ENCODE measurements at regions not wholly inside any gene's neighbourhood (a gene's known extent, or its start where the extent isn't known, plus 50 kb on each side); places are given as distances from the start of the nearest gene placed in this dataset.

- Histone ChIP-seq H3K9me3 (no peaks in the 10 kb centered on the region), H3K4me3 (no peak overlapping the region), H3K4me1 (no peaks in the 10 kb centered on the region), H3K27ac (no peak overlapping the region), H3K27me3 (no peaks in the 10 kb centered on the region), H3K36me3 (no peaks in the 10 kb centered on the region)
- DNase-seq = no peak
- TF ChIP-seq CTCF (IDR thresholded peaks at IDR 0.05) (no peak), POLR2A (IDR thresholded peaks at IDR 0.05) (no peak)
Measured at GRCh38 chr10:80751940-80752339, 214.2 kb downstream of the SH2D4B start.

DNA sequence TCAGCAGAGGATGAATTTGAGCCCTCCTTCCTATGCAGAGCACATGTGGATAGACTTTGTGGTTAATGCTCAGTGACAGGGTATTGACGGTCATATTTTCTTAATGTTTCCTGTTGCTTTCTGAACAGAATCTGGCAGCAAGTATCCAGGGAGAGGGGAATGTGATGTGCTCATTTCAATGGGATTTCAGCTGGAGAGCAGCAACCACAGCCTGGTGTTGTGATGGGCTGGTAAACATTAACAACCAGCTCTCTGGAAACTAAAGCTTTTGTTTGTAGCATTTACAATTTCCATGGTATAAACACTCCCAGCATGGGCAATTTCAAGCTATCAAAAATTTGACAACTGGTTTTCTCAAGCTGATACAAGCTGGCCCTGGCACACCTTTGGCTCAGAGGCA, 215.9 kb downstream of the SH2D4B start:
- H3K36me3 ChIP-seq = no peaks in the 10 kb centered on the region
- no peak for TF ChIP-seq POLR2A (IDR thresholded peaks at IDR 0.05)
- no peak for TF ChIP-seq CTCF (IDR thresholded peaks at IDR 0.05)
- no peaks in the 10 kb centered on the region for H3K9me3 ChIP-seq
- H3K4me1 ChIP-seq = no peaks in the 10 kb centered on the region
- H3K27me3 ChIP-seq = no peaks in the 10 kb centered on the region
- no peak overlapping the region for H3K27ac ChIP-seq
- DNase-seq = no peak
- no peak overlapping the region for H3K4me3 ChIP-seq

- no peak overlapping the region for H3K4me3 ChIP-seq
- H3K27ac ChIP-seq = no peak overlapping the region
- TF ChIP-seq CTCF (IDR thresholded peaks at IDR 0.05) (no peak), POLR2A (IDR thresholded peaks at IDR 0.05) (no peak)
- H3K36me3 ChIP-seq = no peaks in the 10 kb centered on the region
- H3K4me1 ChIP-seq = no peaks in the 10 kb centered on the region
- H3K27me3 ChIP-seq = no peaks in the 10 kb centered on the region
- H3K9me3 ChIP-seq = no peaks in the 10 kb centered on the region
- no peak for DNase-seq
Measured at GRCh38 chr10:80755893-80756292, 218.2 kb downstream of the SH2D4B start.

- Histone ChIP-seq H3K27me3 (no peaks in the 10 kb centered on the region), H3K9me3 (no peaks in the 10 kb centered on the region), H3K4me3 (no peak overlapping the region), H3K27ac (no peak overlapping the region), H3K36me3 (no peaks in the 10 kb centered on the region), H3K4me1 (no peaks in the 10 kb centered on the region)
- no peak for TF ChIP-seq POLR2A (IDR thresholded peaks at IDR 0.05)
- TF ChIP-seq CTCF (IDR thresholded peaks at IDR 0.05) = no peak
- no peak for DNase-seq
Measured at GRCh38 chr10:80759693-80760092, 222.0 kb downstream of the SH2D4B start.

- no peaks in the 10 kb centered on the region for H3K27me3 ChIP-seq
- no peak overlapping the region for H3K27ac ChIP-seq
- TF ChIP-seq POLR2A (IDR thresholded peaks at IDR 0.05) = no peak
- no peak for TF ChIP-seq CTCF (IDR thresholded peaks at IDR 0.05)
- H3K9me3 ChIP-seq = no peaks in the 10 kb centered on the region
- no peak overlapping the region for H3K4me3 ChIP-seq
- DNase-seq = no peak
- H3K36me3 ChIP-seq = no peaks in the 10 kb centered on the region
- no peaks in the 10 kb centered on the region for H3K4me1 ChIP-seq
Measured at GRCh38 chr10:80760914-80761371, 223.2 kb downstream of the SH2D4B start.

GRCh38 chr10:80767963-80768362, 230.3 kb downstream of the SH2D4B start:
- no peak for DNase-seq
- TF ChIP-seq POLR2A (IDR thresholded peaks at IDR 0.05) = no peak
- H3K27me3 ChIP-seq = no peaks in the 10 kb centered on the region

More at GRCh38 chr10:80767963-80768362, 230.3 kb downstream of the SH2D4B start:
- no peak overlapping the region for H3K27ac ChIP-seq
- H3K36me3 ChIP-seq = no peaks in the 10 kb centered on the region
- H3K4me1 ChIP-seq = no peaks in the 10 kb centered on the region
- no peaks in the 10 kb centered on the region for H3K9me3 ChIP-seq
- H3K4me3 ChIP-seq = no peak overlapping the region
